ENCODE measurements at regions not wholly inside any gene's neighbourhood (a gene's known extent, or its start where the extent isn't known, plus 50 kb on each side); places are given as distances from the start of the nearest gene placed in this dataset.

DNA sequence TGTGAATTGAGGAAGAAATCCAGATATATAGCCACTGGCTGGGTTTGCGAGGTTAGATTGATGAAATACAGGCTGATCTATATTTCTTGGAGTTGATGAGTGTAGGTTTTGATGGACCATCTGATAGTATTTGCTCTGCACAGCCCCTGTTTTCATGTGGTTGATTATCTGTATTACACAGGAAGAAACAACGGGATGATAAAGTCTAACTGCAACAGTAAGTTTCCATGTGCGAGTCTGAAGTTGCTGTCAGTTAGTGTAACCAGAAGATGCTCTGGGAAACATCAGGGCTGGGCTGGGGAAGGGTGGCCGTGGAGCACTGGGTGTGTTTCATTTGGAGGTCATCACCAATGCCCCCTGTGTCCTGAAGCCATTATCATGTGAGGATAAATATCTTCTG, 148.4 kb upstream of the SFRP2 start:
- TF ChIP-seq, protein P1, sequence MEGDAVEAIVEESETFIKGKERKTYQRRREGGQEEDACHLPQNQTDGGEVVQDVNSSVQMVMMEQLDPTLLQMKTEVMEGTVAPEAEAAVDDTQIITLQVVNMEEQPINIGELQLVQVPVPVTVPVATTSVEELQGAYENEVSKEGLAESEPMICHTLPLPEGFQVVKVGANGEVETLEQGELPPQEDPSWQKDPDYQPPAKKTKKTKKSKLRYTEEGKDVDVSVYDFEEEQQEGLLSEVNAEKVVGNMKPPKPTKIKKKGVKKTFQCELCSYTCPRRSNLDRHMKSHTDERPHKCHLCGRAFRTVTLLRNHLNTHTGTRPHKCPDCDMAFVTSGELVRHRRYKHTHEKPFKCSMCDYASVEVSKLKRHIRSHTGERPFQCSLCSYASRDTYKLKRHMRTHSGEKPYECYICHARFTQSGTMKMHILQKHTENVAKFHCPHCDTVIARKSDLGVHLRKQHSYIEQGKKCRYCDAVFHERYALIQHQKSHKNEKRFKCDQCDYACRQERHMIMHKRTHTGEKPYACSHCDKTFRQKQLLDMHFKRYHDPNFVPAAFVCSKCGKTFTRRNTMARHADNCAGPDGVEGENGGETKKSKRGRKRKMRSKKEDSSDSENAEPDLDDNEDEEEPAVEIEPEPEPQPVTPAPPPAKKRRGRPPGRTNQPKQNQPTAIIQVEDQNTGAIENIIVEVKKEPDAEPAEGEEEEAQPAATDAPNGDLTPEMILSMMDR (conservative IDR thresholded peaks at IDR 0.05): no peak
- Histone ChIP-seq H3K56ac (ENCODE audit: insufficient read length, low read depth, low read length) (no peak overlapping the region), H4K5ac (ENCODE audit: insufficient read length, low read depth, low read length) (no peak overlapping the region), H3K27me3 (ENCODE audit: insufficient read depth, low read length) (no peaks in the 10 kb centered on the region), H2AFZ (ENCODE audit: low read length) (no peak overlapping the region), H3K79me2 (ENCODE audit: insufficient read depth, low read length) (no peaks in the 10 kb centered on the region), H2BK5ac (ENCODE audit: insufficient read length, low read length) (no peak overlapping the region), H3K4ac (ENCODE audit: low read depth, low read length) (no peak overlapping the region), H3K4me1 (ENCODE audit: insufficient read depth, low read length) (no peaks in the 10 kb centered on the region), H3K4me2 (ENCODE audit: insufficient read depth, insufficient read length, low read length) (no peak overlapping the region), H2AK5ac (ENCODE audit: insufficient read length, low read length) (no peak overlapping the region), H3T11ph (ENCODE audit: low read length) (no peak overlapping the region), H3K79me1 (ENCODE audit: insufficient read depth, low read depth, low read length, poor library complexity, severe bottlenecking) (no peaks in the 10 kb centered on the region), H3K18ac (ENCODE audit: insufficient read length, low read depth, low read length) (no peak overlapping the region), H3K27ac (ENCODE audit: insufficient read length, low read depth, low read length) (no peak overlapping the region), H4K91ac (ENCODE audit: insufficient read length, low read depth, low read length) (no peak overlapping the region), H3K9me3 (ENCODE audit: control insufficient read depth, low read depth, low read length) (no peaks in the 10 kb centered on the region), H2BK12ac (ENCODE audit: insufficient read length, low read depth, low read length) (no peak overlapping the region), H2BK120ac (ENCODE audit: low read depth, low read length, poor library complexity, severe bottlenecking) (no peak overlapping the region), H2BK15ac (ENCODE audit: low read depth, low read length) (peak overlapping the region; percentile 65; the same call in 1 of the 2 replicates), H3K14ac (ENCODE audit: insufficient read depth, low read length) (no peak overlapping the region), H3K9ac (ENCODE audit: extremely low read depth, insufficient read length, low read length) (no peak overlapping the region), H2BK20ac (ENCODE audit: low read depth, low read length, poor library complexity, severe bottlenecking) (no peak overlapping the region), H3K23ac (ENCODE audit: insufficient read length, low read depth, low read length) (no peak overlapping the region), H4K20me1 (ENCODE audit: control insufficient read depth, insufficient read depth, insufficient read length) (no peaks in the 10 kb centered on the region), H4K8ac (replicated peaks; ENCODE audit: insufficient read length, low read depth, low read length) (no peak overlapping the region), H3K23me2 (ENCODE audit: insufficient read length, low read depth, low read length, poor library complexity, severe bottlenecking) (no peaks in the 10 kb centered on the region)
- Mint-ChIP-seq H3K4me3 (no peak overlapping the region), H3K36me3 (ENCODE audit: insufficient read depth in 1 of 3, low read depth in 3 of 3) (no peaks in the 10 kb centered on the region), H3K27me3 (ENCODE audit: low read depth) (no peaks in the 10 kb centered on the region), H3K9me3 (no peaks in the 10 kb centered on the region), H3K27ac (no peak overlapping the region), H3K4me1 (peaks cover 0 to 3% of the 10 kb centered on the region in 2 experiments; a peak in 2 of 4 replicates)
- no CpG with 5 or more reads among the region's 4 CpGs for WGBS (ENCODE audit: extremely low coverage, insufficient read length, low lambda C conversion rate)
- no peak for DNase-seq

Data from H9 (cell line).